ENCODE measurements at regions not wholly inside any gene's neighbourhood (a gene's known extent, or its start where the extent isn't known, plus 50 kb on each side); places are given as distances from the start of the nearest gene placed in this dataset.

- no peak for DNase-seq
Measured at GRCh38 chr10:52443419-52444388, 129.6 kb downstream of the DKK1 start.

- DNase-seq, result no peak
Measured at GRCh38 chr10:52446391-52446790, 132.3 kb downstream of the DKK1 start.

- DNase-seq, result no peak
Measured at GRCh38 chr10:52447931-52448353, 133.9 kb downstream of the DKK1 start.

- no peak for DNase-seq
Measured at GRCh38 chr10:52450762-52451291, 136.7 kb downstream of the DKK1 start.

GRCh38 chr10:52451817-52452216 is 137.7 kb downstream of the DKK1 start:
- DNase-seq, result no peak

- DNase-seq, result no peak
Measured at GRCh38 chr10:52452600-52453493, 138.8 kb downstream of the DKK1 start.

- DNase-seq, result no peak
Measured at GRCh38 chr10:52453501-52453900, 139.4 kb downstream of the DKK1 start.

GRCh38 chr10:52454491-52454890 is 140.4 kb downstream of the DKK1 start:
- no peak for DNase-seq

GRCh38 chr10:52455098-52455497 is 141.0 kb downstream of the DKK1 start:
- no peak for DNase-seq

- DNase-seq, result no peak
Measured at GRCh38 chr10:52459097-52459496, 145.0 kb downstream of the DKK1 start.

- no peak for DNase-seq
Measured at GRCh38 chr10:52463826-52464225, 149.7 kb downstream of the DKK1 start.

GRCh38 chr10:52464368-52465124 is 150.5 kb downstream of the DKK1 start:
- DNase-seq, result no peak

GRCh38 chr10:52465202-52465601 is 151.1 kb downstream of the DKK1 start:
- no peak for DNase-seq

- no peak for DNase-seq
Measured at GRCh38 chr10:52466464-52466863, 152.4 kb downstream of the DKK1 start.

- DNase-seq, result no peak
Measured at GRCh38 chr10:52469970-52470705, 156.1 kb downstream of the DKK1 start.

- DNase-seq, result no peak
Measured at GRCh38 chr10:52472406-52473146, 158.5 kb downstream of the DKK1 start.

- no peak for DNase-seq
Measured at GRCh38 chr10:52474265-52474664, 160.2 kb downstream of the DKK1 start.

- DNase-seq, result no peak
Measured at GRCh38 chr10:52477305-52477704, 163.2 kb downstream of the DKK1 start.

- DNase-seq, result no peak
Measured at GRCh38 chr10:52479567-52479966, 165.5 kb downstream of the DKK1 start.

- no peak for DNase-seq
Measured at GRCh38 chr10:52481986-52482555, 168.0 kb downstream of the DKK1 start.

- no peak for DNase-seq
Measured at GRCh38 chr10:52483587-52483986, 169.5 kb downstream of the DKK1 start.
